Activated CD8-positive, alpha-beta T cell treated with anti-CD3 and anti-CD28 coated beads for 36 hours (primary cell): ENCODE measurements at regions not wholly inside any gene's neighbourhood (a gene's known extent, or its start where the extent isn't known, plus 50 kb on each side); places are given as distances from the start of the nearest gene placed in this dataset.

ENCODE experiments used
- ATAC-seq: fragments of 200-7000 bp; cut with Tn5 transposase; one replicate; pipeline ENCODE4 v1.10.0; 2021; ENCODE audit warnings: mild to moderate bottlenecking, moderate library complexity
- CTCF ChIA-PET: fragments of 350-600 bp; sonication (Branson Sonifier 250); formaldehyde crosslinking; loops from one replicate; lab custom pipeline; 2021; ENCODE audit warnings: antibody characterized with exemption; lab: Charles Lee
- POLR2A ChIA-PET: fragments of 350-600 bp; sonication (Branson Sonifier 250); formaldehyde crosslinking; loops from one replicate; lab custom pipeline; 2021; ENCODE audit warnings: antibody characterized with exemption; lab: Charles Lee
- DNase-seq: peaks from one replicate; pipeline ENCODE4 v3.0.0-alpha.2; 2020
- H3K27ac Mint-ChIP-seq: one replicate; pipeline ENCODE4 v1.8.0; 2021; ENCODE audit warnings: mild to moderate bottlenecking, mixed read lengths
- H3K27me3 Mint-ChIP-seq: one replicate; pipeline ENCODE4 v1.8.0; 2021; ENCODE audit warnings: mixed read lengths
- H3K36me3 Mint-ChIP-seq: one replicate; pipeline ENCODE4 v1.8.0; 2021; ENCODE audit warnings: low read depth, mixed read lengths
- H3K4me1 Mint-ChIP-seq: one replicate; pipeline ENCODE4 v1.8.0; 2021; ENCODE audit warnings: low read depth, mixed read lengths
- H3K4me3 Mint-ChIP-seq: one replicate; pipeline ENCODE4 v1.8.0; 2021; ENCODE audit warnings: mild to moderate bottlenecking, moderate library complexity, mixed read lengths
- H3K9me3 Mint-ChIP-seq: one replicate; pipeline ENCODE4 v1.8.0; 2021; ENCODE audit warnings: mixed read lengths
- intact Hi-C: fragments of 100-400 bp; cut with micrococcal nuclease; formaldehyde crosslinking; loops from one replicate; pipeline ENCODE4 v1.10.0; 2022
- TF ChIP-seq, protein P1 (sequence below): fragments of 200-600 bp; IDR thresholded peaks from one replicate; pipeline ENCODE4 v1.8.0; 2022; ENCODE audit warnings: antibody characterized with exemption, mild to moderate bottlenecking

GRCh38 chr7:68319061-68319460 lies 1279.2 kb upstream of the AUTS2 start:
- TF ChIP-seq, protein P1, sequence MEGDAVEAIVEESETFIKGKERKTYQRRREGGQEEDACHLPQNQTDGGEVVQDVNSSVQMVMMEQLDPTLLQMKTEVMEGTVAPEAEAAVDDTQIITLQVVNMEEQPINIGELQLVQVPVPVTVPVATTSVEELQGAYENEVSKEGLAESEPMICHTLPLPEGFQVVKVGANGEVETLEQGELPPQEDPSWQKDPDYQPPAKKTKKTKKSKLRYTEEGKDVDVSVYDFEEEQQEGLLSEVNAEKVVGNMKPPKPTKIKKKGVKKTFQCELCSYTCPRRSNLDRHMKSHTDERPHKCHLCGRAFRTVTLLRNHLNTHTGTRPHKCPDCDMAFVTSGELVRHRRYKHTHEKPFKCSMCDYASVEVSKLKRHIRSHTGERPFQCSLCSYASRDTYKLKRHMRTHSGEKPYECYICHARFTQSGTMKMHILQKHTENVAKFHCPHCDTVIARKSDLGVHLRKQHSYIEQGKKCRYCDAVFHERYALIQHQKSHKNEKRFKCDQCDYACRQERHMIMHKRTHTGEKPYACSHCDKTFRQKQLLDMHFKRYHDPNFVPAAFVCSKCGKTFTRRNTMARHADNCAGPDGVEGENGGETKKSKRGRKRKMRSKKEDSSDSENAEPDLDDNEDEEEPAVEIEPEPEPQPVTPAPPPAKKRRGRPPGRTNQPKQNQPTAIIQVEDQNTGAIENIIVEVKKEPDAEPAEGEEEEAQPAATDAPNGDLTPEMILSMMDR: no peak
- POLR2A ChIA-PET: no interaction called here

GRCh38 chr7:68321076-68321639 lies 1277.1 kb upstream of the AUTS2 start:
- Mint-ChIP-seq H3K4me3 (no peak overlapping the region), H3K4me1 (no peaks in the 10 kb centered on the region), H3K9me3 (peaks cover 3% of the 10 kb centered on the region), H3K27ac (no peak overlapping the region), H3K36me3 (no peaks in the 10 kb centered on the region), H3K27me3 (no peaks in the 10 kb centered on the region)
- no peak for DNase-seq
- ATAC-seq: no peak
- ChIA-PET POLR2A (no interaction called here), CTCF (no interaction called here)
- intact Hi-C loops: no loop called here
- TF ChIP-seq, protein P1: no peak

More at GRCh38 chr7:68319061-68319460, 1279.2 kb upstream of the AUTS2 start:
- H3K9me3 Mint-ChIP-seq: peaks cover 3% of the 10 kb centered on the region
- H3K36me3 Mint-ChIP-seq: no peaks in the 10 kb centered on the region
- no peak overlapping the region for H3K4me3 Mint-ChIP-seq
- no peak overlapping the region for H3K27ac Mint-ChIP-seq
- CTCF ChIA-PET: interaction anchor here (0.6 kb wide), 1 partner anchor 20 kb away, joined by 3 read pairs; no protein-coding TSS in a partner anchor
- no peak for ATAC-seq
- no peaks in the 10 kb centered on the region for H3K27me3 Mint-ChIP-seq
- H3K4me1 Mint-ChIP-seq: no peaks in the 10 kb centered on the region
- DNase-seq: no peak
- intact Hi-C loops: no loop called here

DNA sequence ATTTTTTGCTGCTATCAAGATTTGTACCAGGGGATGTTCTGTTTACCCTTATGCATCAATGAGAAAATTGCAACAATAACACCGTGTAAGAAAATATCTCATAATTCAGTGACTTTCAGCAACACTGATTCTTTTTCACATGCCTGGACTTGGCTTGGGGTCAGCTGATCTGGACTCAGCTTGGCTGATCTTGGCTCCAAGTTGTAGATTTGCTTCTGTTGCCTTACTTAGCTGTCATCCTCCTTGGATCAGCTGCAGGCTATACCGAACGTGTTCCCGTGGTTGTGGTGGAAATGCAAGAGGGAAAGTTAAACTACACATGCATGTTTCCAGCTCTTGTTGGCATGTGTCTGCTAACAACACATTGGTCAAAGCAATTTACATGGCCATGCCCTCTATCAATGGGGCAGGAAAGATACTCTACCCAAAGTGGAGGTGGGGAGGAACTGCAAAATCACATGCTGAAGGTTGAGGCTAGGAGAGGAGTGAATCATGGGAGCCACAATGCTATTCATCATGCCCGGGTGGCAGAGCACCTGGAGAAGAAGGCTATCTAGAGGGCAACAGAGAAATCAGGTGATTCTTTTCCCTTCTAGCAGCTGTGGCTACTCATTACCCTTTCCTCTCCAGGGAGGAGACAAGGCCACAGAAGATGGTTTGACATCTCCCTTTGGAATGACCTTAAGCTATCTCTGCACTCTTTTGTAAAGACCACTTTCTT lies 1276.3 kb upstream of the AUTS2 start:
- intact Hi-C loops: no loop called here
- Mint-ChIP-seq H3K4me1 (no peaks in the 10 kb centered on the region), H3K4me3 (no peak overlapping the region), H3K27me3 (no peaks in the 10 kb centered on the region), H3K36me3 (no peaks in the 10 kb centered on the region), H3K9me3 (peaks cover 3% of the 10 kb centered on the region), H3K27ac (no peak overlapping the region)
- ATAC-seq: no peak
- TF ChIP-seq, protein P1: no peak
- ChIA-PET CTCF (no interaction called here), POLR2A (no interaction called here)
- DNase-seq: no peak

DNA sequence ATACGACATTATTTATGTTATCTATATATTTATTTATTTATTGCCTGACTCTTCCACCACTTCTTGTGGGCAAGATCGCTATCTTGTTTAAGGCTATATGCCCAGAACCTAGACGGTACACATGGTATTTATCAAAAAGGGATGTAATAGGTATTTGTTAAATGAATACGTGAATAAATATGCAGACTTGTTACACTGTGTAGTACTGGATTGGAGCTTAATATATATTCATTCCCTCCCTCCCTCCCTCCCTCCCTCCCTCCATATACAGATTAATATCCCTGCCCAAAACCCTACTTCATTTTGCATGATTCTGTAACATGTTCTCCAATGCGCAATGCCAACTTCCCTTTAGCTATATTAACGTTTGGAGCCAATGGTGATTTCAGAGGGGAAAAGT lies 1273.7 kb upstream of the AUTS2 start:
- no peak overlapping the region for H3K27ac Mint-ChIP-seq
- CTCF ChIA-PET: no interaction called here
- no peaks in the 10 kb centered on the region for H3K36me3 Mint-ChIP-seq
- POLR2A ChIA-PET: no interaction called here
- ATAC-seq (no peak), DNase-seq (no peak)
- TF ChIP-seq, protein P1: no peak
- H3K4me1 Mint-ChIP-seq: no peaks in the 10 kb centered on the region
- peaks cover 7% of the 10 kb centered on the region for H3K9me3 Mint-ChIP-seq
- no peaks in the 10 kb centered on the region for H3K27me3 Mint-ChIP-seq
- no peak overlapping the region for H3K4me3 Mint-ChIP-seq
- intact Hi-C loops: no loop called here

DNA sequence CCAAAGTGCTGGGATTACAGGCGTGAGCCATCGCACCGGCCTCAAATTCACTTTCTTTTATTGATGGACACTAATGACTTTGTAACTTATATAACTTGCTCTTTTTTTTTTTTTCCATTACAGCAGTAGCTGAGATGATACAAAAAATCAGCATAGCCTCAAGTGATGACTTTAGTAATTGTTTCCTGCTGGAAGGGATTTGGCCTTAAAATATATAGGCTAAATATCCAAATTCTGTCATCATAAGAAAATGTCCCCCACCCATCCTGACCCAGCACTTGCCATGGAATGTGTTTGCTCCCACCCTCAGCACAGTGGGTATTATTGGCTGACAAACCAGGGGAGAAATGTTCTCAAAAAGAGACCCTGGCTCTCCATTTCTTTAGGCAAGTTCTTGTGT lies 1264.1 kb upstream of the AUTS2 start:
- no peaks in the 10 kb centered on the region for H3K4me1 Mint-ChIP-seq
- peaks cover 32% of the 10 kb centered on the region for H3K9me3 Mint-ChIP-seq
- no peak for DNase-seq
- ATAC-seq: no peak
- CTCF ChIA-PET: no interaction called here
- H3K4me3 Mint-ChIP-seq: no peak overlapping the region
- TF ChIP-seq, protein P1: no peak
- intact Hi-C loops: no loop called here
- no peak overlapping the region for H3K27ac Mint-ChIP-seq
- no peaks in the 10 kb centered on the region for H3K36me3 Mint-ChIP-seq
- no peaks in the 10 kb centered on the region for H3K27me3 Mint-ChIP-seq
- POLR2A ChIA-PET: no interaction called here
